ENCODE measurements at regions not wholly inside any gene's neighbourhood (a gene's known extent, or its start where the extent isn't known, plus 50 kb on each side); places are given as distances from the start of the nearest gene placed in this dataset.

GRCh38 chr7:34263168-34263567 lies 357.8 kb downstream of the BMPER start:
- no peak for DNase-seq (ENCODE audit: extremely low spot score, insufficient read length, low read depth)
- no peak for FAIRE-seq

- no peak for FAIRE-seq
- DNase-seq (ENCODE audit: extremely low spot score, insufficient read length, low read depth) = no peak
Observed at GRCh38 chr7:34269084-34269483, 363.7 kb downstream of the BMPER start.

GRCh38 chr7:34275624-34276023 lies 370.3 kb downstream of the BMPER start:
- DNase-seq (ENCODE audit: extremely low spot score, insufficient read length, low read depth) (no peak), FAIRE-seq (no peak)

- FAIRE-seq = no peak
- DNase-seq (ENCODE audit: extremely low spot score, insufficient read length, low read depth) = no peak
Observed at GRCh38 chr7:34277016-34277802, 371.9 kb downstream of the BMPER start.

- no peak for DNase-seq (ENCODE audit: extremely low spot score, insufficient read length, low read depth)
- no peak for FAIRE-seq
Observed at GRCh38 chr7:34277803-34278199, 372.5 kb downstream of the BMPER start.

GRCh38 chr7:34281260-34281659 lies 375.9 kb downstream of the BMPER start:
- FAIRE-seq (no peak), DNase-seq (ENCODE audit: extremely low spot score, insufficient read length, low read depth) (no peak)

- DNase-seq (ENCODE audit: extremely low spot score, insufficient read length, low read depth) (no peak), FAIRE-seq (no peak)
Observed at GRCh38 chr7:34282271-34282670, 375.7 kb upstream of the NPSR1 start.

GRCh38 chr7:34296663-34297062 lies 361.4 kb upstream of the NPSR1 start:
- no peak for FAIRE-seq
- DNase-seq (ENCODE audit: extremely low spot score, insufficient read length, low read depth) = no peak

- DNase-seq (ENCODE audit: extremely low spot score, insufficient read length, low read depth) (no peak), FAIRE-seq (no peak)
Observed at GRCh38 chr7:34298492-34299013, 359.5 kb upstream of the NPSR1 start.

- FAIRE-seq = no peak
- DNase-seq (ENCODE audit: extremely low spot score, insufficient read length, low read depth) = no peak
Observed at GRCh38 chr7:34299066-34299465, 359.0 kb upstream of the NPSR1 start.

- FAIRE-seq (no peak), DNase-seq (ENCODE audit: extremely low spot score, insufficient read length, low read depth) (no peak)
Observed at GRCh38 chr7:34307540-34307939, 350.5 kb upstream of the NPSR1 start.

- no peak for DNase-seq (ENCODE audit: extremely low spot score, insufficient read length, low read depth)
- no peak for FAIRE-seq
Observed at GRCh38 chr7:34308595-34308994, 349.4 kb upstream of the NPSR1 start.

- FAIRE-seq (no peak), DNase-seq (ENCODE audit: extremely low spot score, insufficient read length, low read depth) (no peak)
Observed at GRCh38 chr7:34309116-34309515, 348.9 kb upstream of the NPSR1 start.

GRCh38 chr7:34309584-34309983 lies 348.4 kb upstream of the NPSR1 start:
- DNase-seq (ENCODE audit: extremely low spot score, insufficient read length, low read depth) (no peak), FAIRE-seq (no peak)

GRCh38 chr7:34311591-34311990 lies 346.4 kb upstream of the NPSR1 start:
- FAIRE-seq = no peak

GRCh38 chr7:34312624-34313023 lies 345.4 kb upstream of the NPSR1 start:
- FAIRE-seq (no peak), DNase-seq (ENCODE audit: extremely low spot score, insufficient read length, low read depth) (no peak)

More at GRCh38 chr7:34311591-34311990, 346.4 kb upstream of the NPSR1 start:
- no peak for DNase-seq (ENCODE audit: extremely low spot score, insufficient read length, low read depth)

GRCh38 chr7:34313289-34313688 lies 344.7 kb upstream of the NPSR1 start:
- FAIRE-seq (no peak), DNase-seq (ENCODE audit: extremely low spot score, insufficient read length, low read depth) (no peak)

GRCh38 chr7:34315032-34315431 lies 343.0 kb upstream of the NPSR1 start:
- FAIRE-seq (no peak), DNase-seq (ENCODE audit: extremely low spot score, insufficient read length, low read depth) (no peak)

GRCh38 chr7:34317039-34317438 lies 341.0 kb upstream of the NPSR1 start:
- no peak for DNase-seq (ENCODE audit: extremely low spot score, insufficient read length, low read depth)
- no peak for FAIRE-seq

- DNase-seq (ENCODE audit: extremely low spot score, insufficient read length, low read depth) (no peak), FAIRE-seq (no peak)
Observed at GRCh38 chr7:34320412-34320811, 337.6 kb upstream of the NPSR1 start.

- FAIRE-seq = peak; percentile 75
- DNase-seq (ENCODE audit: extremely low spot score, insufficient read length, low read depth) = peak; percentile 44
Observed at GRCh38 chr7:34320926-34321661, 336.9 kb upstream of the NPSR1 start.
